Ureter (tissue), 1 donor: ENCODE measurements at regions not wholly inside any gene's neighbourhood (a gene's known extent, or its start where the extent isn't known, plus 50 kb on each side); places are given as distances from the start of the nearest gene placed in this dataset.

ENCODE experiments used
- DNase-seq: peaks from one replicate; pipeline ENCODE4 v3.0.0-alpha.2; 2020; ENCODE audit warnings: low spot score
- donor health status: DM: yes; HTN: yes; CAD: no.

- DNase-seq, result no peak
Measured at GRCh38 chr1:115413208-115413607, 75.2 kb upstream of the NGF start.

GRCh38 chr1:115412733-115413132 lies 74.7 kb upstream of the NGF start:
- no peak for DNase-seq

- DNase-seq, result no peak
Measured at GRCh38 chr1:115412286-115412685, 74.2 kb upstream of the NGF start.

- no peak for DNase-seq
Measured at GRCh38 chr1:115411371-115412063, 73.5 kb upstream of the NGF start.

DNA sequence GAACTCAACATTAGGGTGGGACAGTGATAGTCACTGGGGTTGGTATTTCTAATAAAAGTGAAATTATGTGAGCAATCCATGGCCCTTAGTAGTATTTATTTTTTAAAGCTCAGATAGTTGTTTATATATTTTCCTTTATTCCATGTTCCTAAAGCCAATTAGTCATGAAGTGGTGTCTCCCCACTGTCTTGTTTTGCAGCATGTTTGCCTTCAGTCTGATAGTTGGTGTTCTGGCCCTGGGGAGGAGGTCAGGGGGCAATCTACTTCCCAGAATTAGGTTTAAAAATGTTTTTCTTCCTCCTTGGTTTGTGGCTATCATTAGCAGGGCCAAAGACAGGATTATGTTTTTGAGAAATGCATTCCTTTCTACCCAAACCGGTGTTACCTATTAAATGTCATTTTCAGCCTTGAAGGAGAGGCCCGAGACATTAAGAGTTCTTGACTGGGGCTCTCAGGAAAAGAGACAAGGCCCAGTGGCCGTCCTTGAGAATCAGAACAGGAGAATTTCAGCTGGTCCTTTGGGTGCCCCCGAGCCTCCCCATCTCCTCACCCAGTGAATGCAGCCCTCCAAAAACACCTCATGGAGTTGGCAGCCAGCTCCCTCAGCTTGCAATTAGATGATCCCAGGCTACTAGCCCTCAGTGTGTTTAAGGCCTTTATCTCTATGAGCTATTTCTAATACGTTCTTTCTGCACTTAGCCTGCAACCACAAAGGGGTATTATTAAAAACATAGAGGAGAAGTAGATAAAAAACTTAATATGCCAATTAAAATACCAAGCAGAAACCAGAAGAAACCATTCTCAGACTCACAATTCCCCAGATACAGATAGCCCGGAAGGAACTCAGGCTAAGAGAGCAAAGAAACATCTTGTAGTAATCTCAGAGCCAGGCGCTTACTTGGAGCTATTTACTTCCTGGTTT lies 71.3 kb upstream of the NGF start:
- DNase-seq, result no peak

- no peak for DNase-seq
Measured at GRCh38 chr1:115408533-115408932, 70.5 kb upstream of the NGF start.

DNA sequence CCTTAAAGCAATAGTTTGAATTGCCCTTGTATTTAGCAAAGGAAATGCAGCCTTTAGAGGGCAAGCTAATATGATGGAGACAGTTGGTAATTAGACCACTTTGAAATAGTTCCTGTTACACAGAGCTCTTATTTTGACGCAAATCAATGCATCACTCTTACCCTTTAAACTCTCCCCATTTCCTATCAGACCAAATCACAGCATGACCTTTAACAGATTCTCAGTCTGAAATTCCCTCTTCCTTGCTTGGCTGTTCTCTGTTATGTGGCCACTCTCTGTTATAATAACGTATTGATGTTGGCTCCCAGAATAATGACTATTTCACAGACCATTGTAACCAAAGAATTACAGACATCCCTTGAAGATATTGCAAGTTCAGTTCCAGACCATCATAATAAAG lies 66.9 kb upstream of the NGF start:
- DNase-seq, result no peak

GRCh38 chr1:115402753-115403184 lies 64.7 kb upstream of the NGF start:
- no peak for DNase-seq

GRCh38 chr1:115401676-115402075 lies 63.6 kb upstream of the NGF start:
- no peak for DNase-seq

GRCh38 chr1:115400891-115401290 lies 62.8 kb upstream of the NGF start:
- DNase-seq, result no peak

DNA sequence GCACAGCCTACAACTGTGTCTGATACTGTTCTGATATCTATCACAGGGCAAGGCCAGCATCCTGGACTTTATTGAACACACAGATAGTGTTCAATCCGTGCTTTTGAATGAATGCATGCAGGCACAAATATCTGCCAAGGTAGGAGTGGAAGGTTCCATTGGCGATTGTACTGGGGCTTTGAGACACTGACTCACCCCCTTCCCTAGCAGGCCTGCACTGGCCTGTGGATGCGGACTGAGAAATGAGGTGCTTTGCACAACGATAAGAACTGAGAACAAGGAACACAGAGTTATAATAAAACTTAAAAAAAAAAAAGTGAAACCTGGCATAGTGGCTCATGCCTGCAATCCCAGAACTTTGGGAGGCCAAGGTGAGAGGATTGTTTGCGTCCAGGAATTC lies 62.4 kb upstream of the NGF start:
- no peak for DNase-seq

GRCh38 chr1:115398745-115399144 lies 60.7 kb upstream of the NGF start:
- DNase-seq, result no peak
